HCT116 (cell line): ENCODE measurements at regions not wholly inside any gene's neighbourhood (a gene's known extent, or its start where the extent isn't known, plus 50 kb on each side); places are given as distances from the start of the nearest gene placed in this dataset.

Experiments
- ATAC-seq: fragments of 200-7000 bp; cut with Tn5 transposase; 2 replicates; pipeline ENCODE4 v1.9.1; 2020; ENCODE audit warnings: mild to moderate bottlenecking, moderate library complexity
- BruUV-seq: library from RNA; stranded (reverse); fragments of 400-500 nt; replicated peaks from 2 replicates; lab custom pipeline; 2021; lab: Mats Ljungman, UMichigan
- CTCF ChIA-PET: fragments of 300-600 bp; sonication (Branson Sonifier 250); formaldehyde crosslinking; loops from one replicate; lab custom pipeline; 2021; ENCODE audit warnings: antibody characterized with exemption; lab: Charles Lee
- POLR2A ChIA-PET: fragments of 300-600, 350-600 bp; sonication (Branson Sonifier 250); formaldehyde crosslinking; loops from one replicate; lab custom pipeline; 2021; ENCODE audit warnings: antibody characterized with exemption; lab: Charles Lee
- RAD21 ChIA-PET, 2 experiments: fragments of 300-600 bp; sonication (Branson Sonifier 250); formaldehyde crosslinking; loops; one replicate each; lab custom pipeline; 2023; ENCODE audit warnings: low total read pairs in 2 of 2; ENCODE audit not compliant: uncharacterized antibody in 2 of 2, unreplicated experiment in 2 of 2, low non-redundant PET in 1 of 2; lab: Charles Lee
- DNase-seq: peaks from one replicate; pipeline ENCODE4 v3.0.0-alpha.2; 2010; ENCODE audit warnings: low read depth, low spot score
- H2AFZ ChIP-seq: fragments of 200-600 bp; shearing (Covaris generic), sonication (generic); 2 replicates; pipeline ENCODE4 v1.6.1; 2017; ENCODE audit warnings: low read depth, mixed run types, mixed read lengths, antibody characterized with exemption, low read length; ENCODE audit not compliant: poor library complexity, severe bottlenecking
- H3K27ac ChIP-seq: 2 replicates; pipeline ENCODE4 v1.5.1; 2012; ENCODE audit warnings: low read depth, low read length
- H3K27me3 ChIP-seq: fragments of 200-600 bp; sonication (generic); 2 replicates; pipeline ENCODE4 v1.6.1; 2016; ENCODE audit warnings: mixed run types, low read length, mixed read lengths; ENCODE audit not compliant: insufficient read depth
- H3K36me3 ChIP-seq, 2 experiments: fragments of 200-500 bp in 1 of 2; fragments of 200-600 bp in 1 of 2; sonication (Bioruptor generic) in 1 of 2; sonication (generic) in 1 of 2; 2 replicates each; pipeline versions ENCODE4 v1.5.1 to v1.6.1; 2014 to 2016; ENCODE audit warnings: low read length in 2 of 2, inconsistent platforms in 1 of 2, mixed read lengths in 1 of 2, mixed run types in 1 of 2; ENCODE audit not compliant: insufficient read depth in 2 of 2, control insufficient read depth in 1 of 2
- H3K4me1 ChIP-seq, 2 experiments: fragments of 200-600 bp in 1 of 2; sonication (generic) in 1 of 2; 2 replicates each; pipeline versions ENCODE4 v1.5.1 to v1.6.1; 2012 to 2017; ENCODE audit warnings: low read length in 2 of 2, inconsistent platforms in 1 of 2, mild to moderate bottlenecking in 1 of 2, mixed read lengths in 1 of 2, mixed run types in 1 of 2, moderate library complexity in 1 of 2; ENCODE audit not compliant: insufficient read depth in 2 of 2, control insufficient read depth in 1 of 2
- H3K4me2 ChIP-seq: fragments of 200-600 bp; sonication (generic); 2 replicates; pipeline ENCODE4 v1.6.1; 2017; ENCODE audit warnings: mixed run types, low read length, mixed read lengths
- H3K4me3 ChIP-seq, 2 experiments: fragments of 200-600 bp in 1 of 2; sonication (generic) in 1 of 2; replicated peaks in 1 of 2; 2 replicates each; pipeline ENCODE4 v1.5.1; 2011 to 2016; ENCODE audit warnings: low read length in 2 of 2, control low read depth in 1 of 2, low read depth in 1 of 2, mild to moderate bottlenecking in 1 of 2, mixed read lengths in 1 of 2, mixed run types in 1 of 2
- H3K79me2 ChIP-seq: fragments of 200-600 bp; sonication (generic); 2 replicates; pipeline ENCODE4 v1.6.1; 2017; ENCODE audit warnings: mild to moderate bottlenecking, mixed run types, low read length, moderate library complexity, mixed read lengths; ENCODE audit not compliant: insufficient read depth
- H3K9ac ChIP-seq: fragments of 200-600 bp; sonication (generic); 2 replicates; pipeline ENCODE4 v1.6.1; 2016; ENCODE audit warnings: low read length, mixed read lengths
- H3K9me2 ChIP-seq: fragments of 200-600 bp; sonication (generic), shearing (Covaris generic); 2 replicates; pipeline ENCODE4 v1.6.1; 2017; ENCODE audit warnings: mixed run types, mild to moderate bottlenecking, moderate library complexity; ENCODE audit not compliant: insufficient read depth
- H3K9me3 ChIP-seq, 2 experiments: fragments of 200-500 bp in 1 of 2; fragments of 200-600 bp in 1 of 2; sonication (Bioruptor generic) in 1 of 2; sonication (generic) in 1 of 2; 2 replicates each; pipeline ENCODE4 v1.6.1; 2014 to 2017; ENCODE audit warnings: low read length in 2 of 2, mixed read lengths in 2 of 2, inconsistent platforms in 1 of 2, low read depth in 1 of 2, mild to moderate bottlenecking in 1 of 2, mixed run types in 1 of 2, moderate library complexity in 1 of 2; ENCODE audit not compliant: control insufficient read depth in 1 of 2, insufficient read depth in 1 of 2
- H4K20me1 ChIP-seq: fragments of 200-600 bp; sonication (generic), shearing (Covaris generic); 2 replicates; pipeline ENCODE4 v1.6.1; 2017; ENCODE audit warnings: mixed run types, mild to moderate bottlenecking, moderate library complexity; ENCODE audit not compliant: insufficient read depth
- CBX3 ChIP-seq: IDR thresholded peaks from 2 replicates; pipeline ENCODE4 v1.6.1; 2012; ENCODE audit warnings: low read depth
- CEBPB ChIP-seq: IDR thresholded peaks from 2 replicates; pipeline ENCODE4 v1.6.1; 2012; ENCODE audit warnings: low read depth
- EGR1 ChIP-seq: IDR thresholded peaks from 2 replicates; pipeline ENCODE4 v1.6.1; 2012; ENCODE audit warnings: low read depth
- EZH2phosphoT487 ChIP-seq: fragments of 200-600 bp; IDR thresholded peaks from 2 replicates; pipeline ENCODE4 v1.6.1; 2018; ENCODE audit warnings: antibody characterized with exemption, borderline replicate concordance
- JUND ChIP-seq: IDR thresholded peaks from 2 replicates; pipeline ENCODE4 v1.6.1; 2012
- POLR2A ChIP-seq: IDR thresholded peaks from 2 replicates; pipeline ENCODE4 v1.7.0; 2011; ENCODE audit warnings: borderline replicate concordance; ENCODE audit not compliant: insufficient read depth, insufficient read length; ENCODE audit errors: extremely low read depth
- POLR2AphosphoS5 ChIP-seq: IDR thresholded peaks from 2 replicates; pipeline ENCODE4 v1.6.1; 2011; ENCODE audit warnings: mild to moderate bottlenecking, low read depth, low read length, moderate library complexity
- RAD21 ChIP-seq: IDR thresholded peaks from 2 replicates; pipeline ENCODE4 v1.6.1; 2012; ENCODE audit warnings: low read depth, mild to moderate bottlenecking
- SIN3A ChIP-seq: IDR thresholded peaks from 2 replicates; pipeline ENCODE4 v1.6.1; 2012; ENCODE audit warnings: low read depth
- SP1 ChIP-seq: IDR thresholded peaks from 2 replicates; pipeline ENCODE4 v1.6.1; 2012; ENCODE audit warnings: low read depth
- SRF ChIP-seq: IDR thresholded peaks from 2 replicates; pipeline ENCODE4 v1.6.1; 2012; ENCODE audit warnings: low read depth
- TCF7L2 ChIP-seq: IDR thresholded peaks from 2 replicates; pipeline ENCODE4 v1.7.0; 2011; ENCODE audit warnings: borderline replicate concordance, inconsistent platforms; ENCODE audit not compliant: insufficient read depth, insufficient read length; ENCODE audit errors: extremely low read depth
- ZFX ChIP-seq: fragments of 450-650 bp; IDR thresholded peaks from 2 replicates; pipeline ENCODE4 v1.6.1; 2017
- intact Hi-C: fragments of 100-400 bp; cut with micrococcal nuclease; formaldehyde crosslinking; loops from 2 replicates; pipeline ENCODE4 v1.10.0; 2022
- TF ChIP-seq, protein P1 (sequence below): IDR thresholded peaks from 2 replicates; pipeline ENCODE4 v1.6.1; 2012
- TF ChIP-seq, protein P2 (sequence below): IDR thresholded peaks from 2 replicates; pipeline ENCODE4 v1.6.1; 2012
- TF ChIP-seq, protein P3 (sequence below), 3 experiments: fragments of 200-600 bp in 1 of 3; sonication (generic) in 1 of 3; IDR thresholded peaks in 2 of 3; conservative IDR thresholded peaks in 1 of 3; 2 replicates each; pipeline ENCODE4 v1.5.1; 2012 to 2017; ENCODE audit warnings: low read depth in 2 of 3, low read length in 2 of 3, antibody characterized with exemption in 1 of 3, borderline replicate concordance in 1 of 3, control low read depth in 1 of 3, mild to moderate bottlenecking in 1 of 3, mixed read lengths in 1 of 3, mixed run types in 1 of 3, moderate library complexity in 1 of 3; ENCODE audit not compliant: insufficient read depth in 1 of 3
- TF ChIP-seq, protein P4 (sequence below): IDR thresholded peaks from 2 replicates; pipeline ENCODE4 v1.6.1; 2011; ENCODE audit warnings: mild to moderate bottlenecking, low read length, moderate library complexity; ENCODE audit not compliant: insufficient replicate concordance; ENCODE audit errors: extremely low read depth

DNA sequence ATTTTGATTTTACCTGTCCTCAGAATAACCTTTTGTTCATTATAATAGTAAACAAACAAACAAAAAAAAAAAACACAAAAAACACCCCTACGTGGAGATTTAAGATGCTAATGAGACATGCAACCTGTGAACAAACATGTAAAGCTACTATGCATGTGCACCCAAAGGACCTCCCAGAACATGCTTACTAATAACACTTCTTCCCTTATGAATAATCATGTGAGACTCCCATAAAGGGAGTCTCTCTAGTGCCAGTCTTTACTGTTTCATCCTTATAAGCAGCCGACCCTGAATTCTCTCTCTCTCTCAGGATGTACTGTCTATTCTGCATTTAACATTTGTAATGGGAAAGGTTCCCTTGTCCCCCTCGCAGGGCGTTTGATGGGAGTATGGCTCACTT is 1051.1 kb downstream of the PCDH17 start (continued):
- TF ChIP-seq TCF7L2 (no peak), JUND (no peak), EZH2phosphoT487 (no peak), SRF (no peak)
- TF ChIP-seq, protein P1, sequence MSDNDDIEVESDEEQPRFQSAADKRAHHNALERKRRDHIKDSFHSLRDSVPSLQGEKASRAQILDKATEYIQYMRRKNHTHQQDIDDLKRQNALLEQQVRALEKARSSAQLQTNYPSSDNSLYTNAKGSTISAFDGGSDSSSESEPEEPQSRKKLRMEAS, result no peak

DNA sequence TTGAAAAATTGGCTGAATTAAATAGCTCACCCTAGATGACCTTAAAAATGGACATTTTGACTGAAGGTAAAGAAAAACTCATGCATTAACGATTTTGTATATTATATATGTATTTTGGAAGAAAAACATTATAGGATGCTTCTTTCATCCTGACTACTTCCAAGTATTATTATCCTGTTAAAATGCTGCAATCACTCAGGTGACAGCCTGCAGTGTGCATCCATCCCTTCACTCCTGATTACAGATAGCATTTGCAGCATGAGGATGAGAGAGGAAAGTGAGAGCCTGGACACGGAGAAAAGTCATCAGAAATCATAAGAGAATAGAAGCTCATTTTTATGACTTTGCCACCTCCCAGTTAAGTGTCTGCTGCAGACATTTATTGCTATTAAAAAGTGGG is 1055.6 kb downstream of the PCDH17 start:
- H3K79me2 ChIP-seq, result no peaks in the 10 kb centered on the region
- H3K4me2 ChIP-seq, result no peak overlapping the region
- no peaks in the 10 kb centered on the region for H3K9me2 ChIP-seq
- no peaks in the 10 kb centered on the region for H4K20me1 ChIP-seq
- no peaks in the 10 kb centered on the region for H3K36me3 ChIP-seq
- no peak for ATAC-seq
- H3K4me3 ChIP-seq, result no peak overlapping the region
- H3K4me1 ChIP-seq, result no peaks in the 10 kb centered on the region
- H3K9ac ChIP-seq, result no peak overlapping the region
- no peak overlapping the region for H2AFZ ChIP-seq
- intact Hi-C loops, result no loop called here
- DNase-seq, result no peak
- ChIA-PET RAD21 (no interaction called here), POLR2A (no interaction called here), CTCF (no interaction called here)
- H3K27ac ChIP-seq, result no peak overlapping the region
- TF ChIP-seq EZH2phosphoT487, result no peak
- TF ChIP-seq ZFX, result no peak
- TF ChIP-seq CBX3, result no peak
- TF ChIP-seq POLR2A, result no peak
- TF ChIP-seq SP1, result no peak
- no peak for TF ChIP-seq RAD21
- TF ChIP-seq, protein P2, sequence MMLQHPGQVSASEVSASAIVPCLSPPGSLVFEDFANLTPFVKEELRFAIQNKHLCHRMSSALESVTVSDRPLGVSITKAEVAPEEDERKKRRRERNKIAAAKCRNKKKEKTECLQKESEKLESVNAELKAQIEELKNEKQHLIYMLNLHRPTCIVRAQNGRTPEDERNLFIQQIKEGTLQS, result no peak
- TF ChIP-seq SIN3A, result no peak
- TF ChIP-seq JUND, result no peak
- peaks cover 12 to 25% of the 10 kb centered on the region in 2 experiments; a peak in 2 of 4 replicates for H3K9me3 ChIP-seq
- no peaks in the 10 kb centered on the region for H3K27me3 ChIP-seq
- BruUV-seq, result no TSS peak

DNA sequence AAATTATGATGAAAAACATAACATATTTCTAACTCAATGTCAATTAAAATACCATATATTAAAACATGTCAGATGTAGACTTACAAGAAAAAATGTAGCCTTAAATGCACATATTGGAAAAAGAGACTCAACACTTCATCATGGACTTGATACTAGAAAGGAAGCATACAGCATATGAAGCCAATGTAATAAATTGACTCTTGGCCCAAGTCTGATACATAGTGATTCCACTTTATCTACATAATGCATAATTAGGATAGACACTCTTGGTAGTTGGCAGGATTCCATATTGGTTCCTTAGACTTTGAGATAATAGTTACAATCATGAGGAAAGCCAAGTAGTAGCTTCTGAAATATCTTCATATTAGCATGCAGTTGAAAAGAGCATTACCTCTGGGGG is 1067.0 kb downstream of the PCDH17 start:
- Histone ChIP-seq H3K9me2 (no peaks in the 10 kb centered on the region), H2AFZ (no peak overlapping the region), H3K4me1 (no peaks in the 10 kb centered on the region), H4K20me1 (no peaks in the 10 kb centered on the region), H3K9me3 (peaks cover 3 to 17% of the 10 kb centered on the region in 2 experiments; a peak in 2 of 4 replicates), H3K27ac (no peak overlapping the region), H3K4me3 (no peak overlapping the region), H3K27me3 (no peaks in the 10 kb centered on the region), H3K36me3 (no peaks in the 10 kb centered on the region), H3K9ac (no peak overlapping the region), H3K4me2 (no peak overlapping the region), H3K79me2 (no peaks in the 10 kb centered on the region)
- no peak for DNase-seq
- intact Hi-C loops, result no loop called here
- ChIA-PET POLR2A (no interaction called here), CTCF (no interaction called here), RAD21 (no interaction called here)
- ATAC-seq, result no peak
- no TSS peak for BruUV-seq
- TF ChIP-seq, protein P3, sequence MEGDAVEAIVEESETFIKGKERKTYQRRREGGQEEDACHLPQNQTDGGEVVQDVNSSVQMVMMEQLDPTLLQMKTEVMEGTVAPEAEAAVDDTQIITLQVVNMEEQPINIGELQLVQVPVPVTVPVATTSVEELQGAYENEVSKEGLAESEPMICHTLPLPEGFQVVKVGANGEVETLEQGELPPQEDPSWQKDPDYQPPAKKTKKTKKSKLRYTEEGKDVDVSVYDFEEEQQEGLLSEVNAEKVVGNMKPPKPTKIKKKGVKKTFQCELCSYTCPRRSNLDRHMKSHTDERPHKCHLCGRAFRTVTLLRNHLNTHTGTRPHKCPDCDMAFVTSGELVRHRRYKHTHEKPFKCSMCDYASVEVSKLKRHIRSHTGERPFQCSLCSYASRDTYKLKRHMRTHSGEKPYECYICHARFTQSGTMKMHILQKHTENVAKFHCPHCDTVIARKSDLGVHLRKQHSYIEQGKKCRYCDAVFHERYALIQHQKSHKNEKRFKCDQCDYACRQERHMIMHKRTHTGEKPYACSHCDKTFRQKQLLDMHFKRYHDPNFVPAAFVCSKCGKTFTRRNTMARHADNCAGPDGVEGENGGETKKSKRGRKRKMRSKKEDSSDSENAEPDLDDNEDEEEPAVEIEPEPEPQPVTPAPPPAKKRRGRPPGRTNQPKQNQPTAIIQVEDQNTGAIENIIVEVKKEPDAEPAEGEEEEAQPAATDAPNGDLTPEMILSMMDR (IDR thresholded peaks at IDR 0.05 in 2 of 3, conservative IDR thresholded peaks at IDR 0.05 in 1 of 3; ENCODE audit: borderline replicate concordance in 1 of 3, insufficient read depth in 1 of 3, low read depth in 2 of 3, low read length in 2 of 3), result no peak
- no peak for TF ChIP-seq CEBPB
- no peak for TF ChIP-seq POLR2AphosphoS5
- no peak for TF ChIP-seq TCF7L2
- TF ChIP-seq, protein P1, result no peak
- TF ChIP-seq SIN3A, result no peak
- no peak for TF ChIP-seq CBX3
- TF ChIP-seq, protein P4, sequence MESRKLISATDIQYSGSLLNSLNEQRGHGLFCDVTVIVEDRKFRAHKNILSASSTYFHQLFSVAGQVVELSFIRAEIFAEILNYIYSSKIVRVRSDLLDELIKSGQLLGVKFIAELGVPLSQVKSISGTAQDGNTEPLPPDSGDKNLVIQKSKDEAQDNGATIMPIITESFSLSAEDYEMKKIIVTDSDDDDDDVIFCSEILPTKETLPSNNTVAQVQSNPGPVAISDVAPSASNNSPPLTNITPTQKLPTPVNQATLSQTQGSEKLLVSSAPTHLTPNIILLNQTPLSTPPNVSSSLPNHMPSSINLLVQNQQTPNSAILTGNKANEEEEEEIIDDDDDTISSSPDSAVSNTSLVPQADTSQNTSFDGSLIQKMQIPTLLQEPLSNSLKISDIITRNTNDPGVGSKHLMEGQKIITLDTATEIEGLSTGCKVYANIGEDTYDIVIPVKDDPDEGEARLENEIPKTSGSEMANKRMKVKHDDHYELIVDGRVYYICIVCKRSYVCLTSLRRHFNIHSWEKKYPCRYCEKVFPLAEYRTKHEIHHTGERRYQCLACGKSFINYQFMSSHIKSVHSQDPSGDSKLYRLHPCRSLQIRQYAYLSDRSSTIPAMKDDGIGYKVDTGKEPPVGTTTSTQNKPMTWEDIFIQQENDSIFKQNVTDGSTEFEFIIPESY, result no peak
- TF ChIP-seq EGR1, result no peak
